ENCODE measurements at regions not wholly inside any gene's neighbourhood (a gene's known extent, or its start where the extent isn't known, plus 50 kb on each side); places are given as distances from the start of the nearest gene placed in this dataset.

DNA sequence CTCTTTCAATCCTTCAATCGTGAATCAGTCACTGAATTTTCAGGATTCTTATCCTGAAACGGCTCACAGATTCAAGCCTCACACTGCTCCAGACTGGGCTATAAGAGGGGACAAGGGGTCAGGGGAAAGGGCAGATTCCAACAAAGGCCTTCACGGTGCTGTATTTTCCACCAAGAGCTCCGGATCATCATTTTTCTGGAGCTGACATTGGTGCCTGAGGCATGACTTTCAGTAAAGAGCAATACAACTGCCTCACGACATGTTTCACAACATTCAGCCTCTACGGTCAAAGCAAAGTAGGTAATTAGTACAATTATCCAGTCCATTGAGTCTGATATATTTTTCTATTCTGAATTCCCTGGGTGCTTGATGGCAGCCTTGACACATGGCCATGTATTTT lies 185.0 kb upstream of the PRICKLE2 start:
- no peak for DNase-seq (ENCODE audit: extremely low read depth, low read depth)
- TF ChIP-seq, protein P1, sequence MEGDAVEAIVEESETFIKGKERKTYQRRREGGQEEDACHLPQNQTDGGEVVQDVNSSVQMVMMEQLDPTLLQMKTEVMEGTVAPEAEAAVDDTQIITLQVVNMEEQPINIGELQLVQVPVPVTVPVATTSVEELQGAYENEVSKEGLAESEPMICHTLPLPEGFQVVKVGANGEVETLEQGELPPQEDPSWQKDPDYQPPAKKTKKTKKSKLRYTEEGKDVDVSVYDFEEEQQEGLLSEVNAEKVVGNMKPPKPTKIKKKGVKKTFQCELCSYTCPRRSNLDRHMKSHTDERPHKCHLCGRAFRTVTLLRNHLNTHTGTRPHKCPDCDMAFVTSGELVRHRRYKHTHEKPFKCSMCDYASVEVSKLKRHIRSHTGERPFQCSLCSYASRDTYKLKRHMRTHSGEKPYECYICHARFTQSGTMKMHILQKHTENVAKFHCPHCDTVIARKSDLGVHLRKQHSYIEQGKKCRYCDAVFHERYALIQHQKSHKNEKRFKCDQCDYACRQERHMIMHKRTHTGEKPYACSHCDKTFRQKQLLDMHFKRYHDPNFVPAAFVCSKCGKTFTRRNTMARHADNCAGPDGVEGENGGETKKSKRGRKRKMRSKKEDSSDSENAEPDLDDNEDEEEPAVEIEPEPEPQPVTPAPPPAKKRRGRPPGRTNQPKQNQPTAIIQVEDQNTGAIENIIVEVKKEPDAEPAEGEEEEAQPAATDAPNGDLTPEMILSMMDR (IDR thresholded peaks at IDR 0.05; ENCODE audit: low read depth, low read length, missing control alignments) = no peak
- no peak overlapping the region for H3K4me3 ChIP-seq (replicated peaks; ENCODE audit: low read depth, low read length)

DNA sequence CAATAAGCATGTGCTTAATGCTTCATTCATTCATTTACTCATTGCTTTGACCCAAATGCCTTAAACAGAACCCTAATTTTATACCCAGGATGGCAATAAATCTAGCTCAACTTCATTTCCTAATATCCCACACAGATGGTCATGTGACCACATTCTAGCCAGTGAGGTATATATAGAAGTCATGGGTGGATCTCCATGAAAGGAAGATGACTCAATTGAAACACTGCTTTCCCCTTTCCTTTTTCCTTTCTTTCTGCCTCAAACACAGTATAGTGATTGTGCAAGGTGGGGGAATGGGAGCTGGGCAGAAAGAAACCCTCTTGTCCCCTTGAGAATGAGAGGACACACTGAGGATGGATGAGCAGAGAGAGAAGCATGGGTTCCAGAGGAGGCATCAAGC lies 183.5 kb upstream of the PRICKLE2 start:
- TF ChIP-seq, protein P1 (IDR thresholded peaks at IDR 0.05; ENCODE audit: low read depth, low read length, missing control alignments) = no peak
- DNase-seq (ENCODE audit: extremely low read depth, low read depth) = no peak
- H3K4me3 ChIP-seq (replicated peaks; ENCODE audit: low read depth, low read length) = no peak overlapping the region

DNA sequence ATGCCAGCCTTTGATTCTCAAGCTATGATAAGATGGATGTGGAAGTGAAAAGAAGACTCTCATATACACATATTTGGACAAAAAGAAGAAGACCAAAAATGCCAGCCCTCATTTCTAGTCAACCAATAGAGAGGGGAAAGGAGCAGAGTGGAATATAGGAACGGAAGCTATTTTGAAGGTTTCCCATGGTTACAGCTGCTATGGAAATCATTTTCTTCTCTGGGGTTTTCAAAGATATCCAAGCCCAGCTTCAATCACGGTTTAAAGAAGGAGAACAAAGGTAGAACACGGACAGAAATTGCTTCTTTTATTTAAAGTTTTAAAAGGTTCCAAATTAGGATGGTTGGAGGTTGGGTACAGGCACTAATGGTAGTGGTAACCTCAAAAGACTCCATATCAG lies 181.0 kb upstream of the PRICKLE2 start:
- TF ChIP-seq, protein P1 (IDR thresholded peaks at IDR 0.05; ENCODE audit: low read depth, low read length, missing control alignments) = no peak
- H3K4me3 ChIP-seq (replicated peaks; ENCODE audit: low read depth, low read length) = no peak overlapping the region
- no peak for DNase-seq (ENCODE audit: extremely low read depth, low read depth)

DNA sequence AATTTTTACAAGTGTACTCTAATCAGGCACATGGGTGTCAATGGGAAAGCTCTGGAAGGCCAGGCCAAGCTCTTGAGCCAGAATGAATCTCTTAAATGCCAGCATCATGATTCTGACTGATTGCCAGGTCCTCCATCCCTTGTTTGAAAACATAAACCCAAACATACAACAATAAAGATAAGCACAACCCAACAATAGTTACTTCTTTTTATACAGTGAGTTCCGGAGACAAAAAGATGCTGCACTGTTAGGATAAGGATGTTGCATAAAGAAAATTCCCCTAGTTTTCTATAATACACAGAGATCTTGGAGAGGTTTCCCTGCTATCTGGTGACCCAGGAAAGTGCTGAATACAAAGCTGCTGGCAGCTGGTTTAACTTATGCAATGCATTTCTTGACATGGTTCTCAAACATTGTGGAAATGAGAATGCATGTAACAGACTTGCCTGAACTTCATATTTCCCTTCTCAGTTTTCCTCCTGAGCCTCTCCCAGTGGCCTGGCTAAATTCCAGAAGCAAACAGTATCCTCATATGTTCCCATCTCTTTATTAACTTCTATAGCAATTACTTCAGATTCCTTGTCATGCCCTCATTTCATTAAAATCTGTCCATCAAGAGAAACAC lies 180.1 kb upstream of the PRICKLE2 start:
- H3K4me3 ChIP-seq (replicated peaks; ENCODE audit: low read depth, low read length) = no peak overlapping the region
- DNase-seq (ENCODE audit: extremely low read depth, low read depth) = no peak
- TF ChIP-seq, protein P1 (IDR thresholded peaks at IDR 0.05; ENCODE audit: low read depth, low read length, missing control alignments) = no peak

DNA sequence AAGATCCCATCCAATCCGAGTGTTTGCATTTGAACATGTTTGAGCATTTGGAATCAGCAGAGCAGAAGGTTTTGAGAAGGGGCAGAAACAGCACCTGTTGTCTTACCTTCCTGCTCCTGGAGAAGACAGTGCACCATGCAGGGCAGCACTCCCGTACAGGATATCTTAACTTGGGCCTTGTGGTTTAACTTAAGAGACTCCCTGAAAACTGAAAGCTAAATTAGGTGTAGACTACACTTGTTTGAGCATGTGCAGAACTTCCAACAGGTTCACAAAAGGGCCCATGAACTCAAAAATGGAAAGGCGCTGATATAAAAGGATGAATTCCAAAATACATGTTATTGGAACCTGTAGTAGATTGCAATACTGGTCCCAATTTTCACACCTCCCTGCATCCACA lies 175.4 kb upstream of the PRICKLE2 start:
- no peak for DNase-seq (ENCODE audit: extremely low read depth, low read depth)
- no peak overlapping the region for H3K4me3 ChIP-seq (replicated peaks; ENCODE audit: low read depth, low read length)
- TF ChIP-seq, protein P1 (IDR thresholded peaks at IDR 0.05; ENCODE audit: low read depth, low read length, missing control alignments) = no peak

DNA sequence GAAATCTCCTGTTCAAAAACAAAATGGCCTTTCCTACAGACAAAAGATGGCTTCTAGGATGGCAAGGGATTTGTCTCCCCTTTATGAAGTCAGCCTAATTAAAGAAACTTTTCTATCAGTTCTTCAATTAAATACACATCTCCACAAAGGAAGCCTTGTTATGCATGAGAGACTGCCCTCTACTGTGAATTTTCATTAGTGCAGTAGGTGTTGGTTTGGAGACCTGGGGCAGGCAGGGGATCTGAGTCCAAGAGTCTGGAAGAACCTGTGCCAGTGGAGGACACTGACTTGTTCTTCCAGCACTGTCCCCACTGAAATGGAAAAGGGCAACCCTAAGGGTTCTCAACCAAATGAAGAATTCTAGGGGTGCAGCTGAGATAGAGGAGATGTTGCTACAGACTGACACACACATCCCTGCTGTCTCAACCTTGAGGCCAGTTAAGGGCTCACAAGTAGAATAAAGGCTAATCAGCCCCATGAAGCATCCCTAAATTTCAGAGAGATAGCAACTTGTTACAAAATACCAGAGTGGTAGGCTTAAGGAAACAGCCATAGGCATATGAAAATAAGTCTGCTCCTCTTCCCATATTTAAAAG lies 174.0 kb upstream of the PRICKLE2 start:
- peak; percentile 40 for DNase-seq (ENCODE audit: extremely low read depth, low read depth)
- H3K4me3 ChIP-seq (replicated peaks; ENCODE audit: low read depth, low read length) = no peak overlapping the region

More for the DNA sequence above, 174.0 kb upstream of the PRICKLE2 start:
- TF ChIP-seq, protein P1 (IDR thresholded peaks at IDR 0.05; ENCODE audit: low read depth, low read length, missing control alignments) = peak; percentile 63

Measured in HFF-Myc (cell line).